Esophagus (tissue), 2 donors: ENCODE measurements at regions not wholly inside any gene's neighbourhood (a gene's known extent, or its start where the extent isn't known, plus 50 kb on each side); places are given as distances from the start of the nearest gene placed in this dataset.

ENCODE experiments used
- H3K27ac ChIP-seq, 2 donors: one replicate each; pipeline ENCODE4 v1.5.1; 2013; ENCODE audit warnings: low read depth in 2 of 2, mild to moderate bottlenecking in 2 of 2, inconsistent platforms in 1 of 2, low read length in 1 of 2, moderate library complexity in 1 of 2
- H3K27me3 ChIP-seq, 2 donors: one replicate each; pipeline ENCODE4 v1.6.1; 2013; ENCODE audit warnings: low read length in 2 of 2, control low read depth in 1 of 2, mild to moderate bottlenecking in 1 of 2; ENCODE audit not compliant: insufficient read depth in 2 of 2, control insufficient read depth in 1 of 2
- H3K36me3 ChIP-seq, 2 donors: one replicate each; pipeline ENCODE4 v1.6.1; 2013; ENCODE audit warnings: low read length in 1 of 2; ENCODE audit not compliant: control insufficient read depth in 2 of 2, insufficient read depth in 2 of 2
- H3K4me1 ChIP-seq, 2 donors: one replicate each; pipeline ENCODE4 v1.6.1; 2013; ENCODE audit warnings: low read length in 1 of 2; ENCODE audit not compliant: control insufficient read depth in 2 of 2, insufficient read depth in 2 of 2
- H3K4me3 ChIP-seq, 2 donors: one replicate each; pipeline ENCODE4 v1.5.1; 2013; ENCODE audit warnings: low read length in 2 of 2, mild to moderate bottlenecking in 2 of 2, low read depth in 1 of 2, moderate library complexity in 1 of 2
- H3K9me3 ChIP-seq, 2 donors: one replicate each; pipeline ENCODE4 v1.6.1; 2013; ENCODE audit warnings: mild to moderate bottlenecking in 2 of 2, low read depth in 1 of 2, low read length in 1 of 2, moderate library complexity in 1 of 2; ENCODE audit not compliant: control insufficient read depth in 2 of 2, insufficient read depth in 1 of 2
- WGBS, 2 donors: extraction: QIAGEN DNeasy Blood & Tissue Kit; methylation state at CpG; one replicate each; pipeline ENCODE4 v1.1.7; 2013; 5-methylcytosine and 5-hydroxymethylcytosine counted together
- donor health status: healthy with polysubstance abuse.
- donor health status: Bipolar disorder and iron deficiency.

DNA sequence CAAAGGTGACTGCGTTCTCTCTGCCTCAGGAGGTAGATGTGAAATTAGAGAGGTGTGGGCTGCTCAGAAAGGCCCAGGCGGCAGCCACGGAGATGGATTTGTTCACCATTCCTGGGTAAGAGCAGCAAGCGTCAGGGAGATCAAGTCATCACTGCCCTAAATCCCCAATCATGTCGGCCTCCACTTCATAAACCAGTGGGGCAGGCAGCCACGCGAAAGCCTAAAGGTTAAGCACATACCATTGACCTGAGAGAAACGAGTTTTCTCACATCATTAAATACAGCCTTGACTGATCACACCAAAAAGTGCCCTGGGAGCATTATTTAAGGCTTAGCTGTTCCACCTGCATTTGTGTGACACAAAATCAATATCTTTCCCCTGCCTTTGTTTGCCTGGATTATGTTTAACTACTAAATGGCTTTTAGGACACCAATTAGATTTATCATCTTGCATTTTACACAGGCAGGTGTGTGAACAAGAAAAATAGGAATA lies 50.7 kb upstream of the FOXB1 start:
- Histone ChIP-seq H3K4me1 (no peaks in the 10 kb centered on the region), H3K4me3 (no peak overlapping the region), H3K27me3 (no peaks in the 10 kb centered on the region), H3K36me3 (no peaks in the 10 kb centered on the region), H3K9me3 (no peaks in the 10 kb centered on the region), H3K27ac (no peak overlapping the region)
- WGBS, 2 donors = 26% methylated on average over 8 of the region's 8 CpGs

DNA sequence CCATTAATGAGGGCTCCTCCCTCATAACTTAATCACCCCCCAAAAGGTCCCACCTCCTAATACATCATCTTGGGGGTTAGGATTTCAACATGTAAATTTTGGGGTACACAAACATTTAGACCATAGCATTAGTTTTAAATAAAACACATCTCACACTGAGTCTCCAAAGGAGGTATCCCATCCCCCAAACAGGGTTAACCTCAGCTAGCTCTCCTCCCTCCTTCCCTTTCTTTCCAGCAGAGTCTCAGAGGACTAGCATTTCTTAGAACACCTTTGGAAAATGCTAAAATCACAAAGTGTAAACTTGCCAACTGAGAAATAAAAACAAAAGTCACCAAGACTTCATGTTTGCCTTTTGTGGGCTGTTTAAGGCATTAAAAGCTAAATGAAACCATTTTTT lies 51.2 kb upstream of the FOXB1 start:
- Histone ChIP-seq H3K27ac (no peak overlapping the region), H3K4me1 (no peaks in the 10 kb centered on the region), H3K9me3 (no peaks in the 10 kb centered on the region), H3K36me3 (no peaks in the 10 kb centered on the region), H3K4me3 (no peak overlapping the region), H3K27me3 (no peaks in the 10 kb centered on the region)

- WGBS, 2 donors = 73 to 79% methylated on average over 4 of the region's 4 CpGs
- Histone ChIP-seq H3K27me3 (no peaks in the 10 kb centered on the region), H3K9me3 (no peaks in the 10 kb centered on the region), H3K36me3 (no peaks in the 10 kb centered on the region), H3K4me1 (no peaks in the 10 kb centered on the region), H3K4me3 (no peak overlapping the region), H3K27ac (no peak overlapping the region)
Measured at GRCh38 chr15:59950603-59951388, 53.3 kb upstream of the FOXB1 start.

GRCh38 chr15:59948924-59949613 lies 55.0 kb upstream of the FOXB1 start:
- no peak overlapping the region for H3K27ac ChIP-seq
- no peaks in the 10 kb centered on the region for H3K27me3 ChIP-seq
- no peaks in the 10 kb centered on the region for H3K9me3 ChIP-seq
- WGBS, 2 donors = 90 to 91% methylated on average over 8 of the region's 8 CpGs
- no peaks in the 10 kb centered on the region for H3K4me1 ChIP-seq
- no peaks in the 10 kb centered on the region for H3K36me3 ChIP-seq
- H3K4me3 ChIP-seq = no peak overlapping the region

- Histone ChIP-seq H3K27ac (no peak overlapping the region), H3K36me3 (no peaks in the 10 kb centered on the region), H3K4me3 (no peak overlapping the region), H3K4me1 (no peaks in the 10 kb centered on the region), H3K27me3 (no peaks in the 10 kb centered on the region), H3K9me3 (no peaks in the 10 kb centered on the region)
- 45 to 58% methylated on average over 3 of the region's 3 CpGs for WGBS, 2 donors
Measured at GRCh38 chr15:59946084-59946483, 58.0 kb upstream of the FOXB1 start.

DNA sequence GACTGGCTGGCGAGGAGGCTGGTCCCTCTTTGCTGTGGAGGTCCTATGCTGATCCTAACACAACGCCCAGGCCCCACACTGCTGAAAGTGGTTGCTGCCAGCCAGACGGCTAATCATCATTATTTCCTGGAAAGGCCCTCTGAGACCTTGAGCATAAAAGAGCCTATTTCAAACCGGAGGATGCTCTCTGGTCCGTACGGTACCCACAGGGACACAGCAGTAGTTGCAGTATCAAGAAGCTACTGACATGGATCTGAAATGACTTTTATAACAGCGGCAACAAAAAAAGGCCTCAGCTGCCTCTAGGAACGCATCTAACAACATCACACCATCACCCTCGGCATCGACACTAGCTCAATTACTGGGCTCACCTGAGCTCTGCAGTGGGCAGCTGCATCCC lies 59.1 kb upstream of the FOXB1 start:
- H3K4me1 ChIP-seq = no peaks in the 10 kb centered on the region
- WGBS, 2 donors = 85 to 86% methylated on average over 10 of the region's 10 CpGs
- no peaks in the 10 kb centered on the region for H3K27me3 ChIP-seq
- H3K9me3 ChIP-seq = no peaks in the 10 kb centered on the region
- H3K36me3 ChIP-seq = no peaks in the 10 kb centered on the region
- no peak overlapping the region for H3K4me3 ChIP-seq
- H3K27ac ChIP-seq = no peak overlapping the region

GRCh38 chr15:59941612-59942011 lies 62.5 kb upstream of the FOXB1 start:
- Histone ChIP-seq H3K36me3 (no peaks in the 10 kb centered on the region), H3K27ac (no peak overlapping the region), H3K4me1 (no peaks in the 10 kb centered on the region), H3K27me3 (no peaks in the 10 kb centered on the region), H3K9me3 (peaks cover 0 to 2% of the 10 kb centered on the region in 2 donors), H3K4me3 (no peak overlapping the region)
- WGBS, 2 donors = 78 to 84% methylated on average over 6 of the region's 6 CpGs

- H3K4me1 ChIP-seq = no peaks in the 10 kb centered on the region
- no peak overlapping the region for H3K4me3 ChIP-seq
- no peaks in the 10 kb centered on the region for H3K27me3 ChIP-seq
- peaks cover 0 to 2% of the 10 kb centered on the region in 2 donors for H3K9me3 ChIP-seq
- no peaks in the 10 kb centered on the region for H3K36me3 ChIP-seq
- WGBS, 2 donors = 81 to 94% methylated on average over 1 of the region's 1 CpG
- no peak overlapping the region for H3K27ac ChIP-seq
Measured at GRCh38 chr15:59940928-59941327, 63.2 kb upstream of the FOXB1 start.

- WGBS, 2 donors = 92 to 95% methylated on average over 6 of the region's 6 CpGs
- peaks cover 0 to 2% of the 10 kb centered on the region in 2 donors for H3K9me3 ChIP-seq
- H3K4me1 ChIP-seq = no peaks in the 10 kb centered on the region
- H3K36me3 ChIP-seq = no peaks in the 10 kb centered on the region
- no peak overlapping the region for H3K27ac ChIP-seq
- H3K27me3 ChIP-seq = no peaks in the 10 kb centered on the region
- no peak overlapping the region for H3K4me3 ChIP-seq
Measured at GRCh38 chr15:59940456-59940855, 63.7 kb upstream of the FOXB1 start.

DNA sequence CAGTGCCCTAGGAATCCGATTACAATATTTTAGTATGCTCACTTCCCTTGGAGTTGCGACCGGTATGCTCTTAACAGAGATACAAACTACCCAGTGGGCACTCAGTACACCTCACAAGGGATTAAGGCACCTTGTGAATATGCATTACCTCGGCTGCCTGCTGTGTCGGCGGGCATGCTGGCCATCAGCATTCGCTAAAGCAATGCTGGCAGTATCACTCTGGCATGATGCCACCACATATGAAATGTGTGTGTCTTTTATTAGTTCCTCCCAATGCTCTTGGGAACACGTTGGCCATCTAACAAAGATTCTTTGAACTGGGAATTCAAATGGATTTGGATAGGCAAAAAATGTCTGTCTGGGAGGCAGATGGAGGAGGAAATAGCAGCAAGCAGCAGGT lies 67.4 kb upstream of the FOXB1 start:
- H3K36me3 ChIP-seq = no peaks in the 10 kb centered on the region
- no peak overlapping the region for H3K27ac ChIP-seq
- H3K27me3 ChIP-seq = no peaks in the 10 kb centered on the region
- H3K4me3 ChIP-seq = no peak overlapping the region
- no peaks in the 10 kb centered on the region for H3K4me1 ChIP-seq
- H3K9me3 ChIP-seq = peaks cover 0 to 2% of the 10 kb centered on the region in 2 donors
- WGBS, 2 donors = 49% methylated on average over 8 of the region's 8 CpGs
